Fibroblast of gingiva (primary cell): ENCODE measurements at regions not wholly inside any gene's neighbourhood (a gene's known extent, or its start where the extent isn't known, plus 50 kb on each side); places are given as distances from the start of the nearest gene placed in this dataset.
"Not testable (repeated sequence)": the region's sequence is repeated elsewhere in the genome, so short reads cannot be mapped to it uniquely, and the experiment has no call there.

Experiments used
- DNase-seq: peaks from one replicate; pipeline ENCODE4 v3.0.0-alpha.2; 2011; ENCODE audit warnings: low read depth

DNA sequence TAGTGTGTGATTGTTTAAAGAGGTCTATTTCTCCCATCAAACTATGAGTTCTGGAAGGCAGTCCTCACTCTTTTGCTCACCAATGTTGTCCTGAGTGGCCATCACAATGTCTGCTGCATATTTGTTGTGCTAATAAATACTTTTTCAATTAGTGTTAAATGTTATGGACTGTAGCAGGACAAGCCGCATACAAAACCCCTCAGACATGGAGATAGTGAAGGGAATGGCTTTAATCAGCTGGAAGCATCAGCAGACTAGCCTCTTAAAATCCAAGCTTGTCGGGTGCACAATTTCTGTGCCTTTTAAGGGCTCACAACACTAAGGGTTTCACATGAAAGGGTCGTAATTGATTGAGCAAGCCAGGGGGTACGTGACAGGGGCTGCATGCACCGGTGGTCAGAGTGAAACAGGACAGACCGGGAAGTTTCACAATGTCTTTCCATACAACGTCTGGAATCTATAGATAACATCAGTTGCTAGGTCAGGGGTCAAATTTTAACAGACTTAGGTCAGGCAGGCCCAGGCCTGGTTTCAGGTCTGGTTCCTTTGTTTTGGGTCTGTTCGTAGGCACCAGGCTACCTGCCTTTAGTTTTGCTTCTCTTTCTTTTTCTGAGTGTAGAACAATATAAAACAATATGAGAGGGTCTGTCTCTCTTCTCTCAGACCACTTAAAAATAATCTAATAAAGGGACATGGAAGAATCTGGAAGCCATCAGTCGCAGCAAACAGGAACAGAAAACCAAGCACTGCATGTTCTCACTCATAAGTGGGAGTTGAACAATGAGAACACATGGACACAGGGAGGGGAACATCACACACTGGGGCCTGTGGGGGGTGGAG, 327.6 kb upstream of the HTR1E start:
- no peak for DNase-seq

DNA sequence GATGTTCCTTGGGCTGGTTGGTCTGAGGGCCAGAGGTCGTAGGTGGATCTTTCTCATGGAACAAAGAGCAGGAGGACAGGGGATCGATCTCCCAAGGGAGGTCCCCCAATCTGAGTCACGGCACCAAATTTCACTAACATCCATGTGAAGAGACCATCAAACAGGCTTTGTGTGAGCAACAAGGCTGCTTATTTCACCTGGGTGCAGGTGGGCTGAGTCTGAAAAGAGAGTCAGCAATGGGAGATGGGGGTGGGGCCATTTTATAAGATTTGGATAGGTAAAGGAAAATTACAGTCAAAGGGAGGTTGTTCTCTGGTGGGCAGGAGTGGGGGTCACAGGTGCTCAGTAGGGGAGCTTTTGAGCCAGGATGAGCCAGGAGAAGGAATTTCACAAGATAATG, 334.0 kb upstream of the HTR1E start:
- DNase-seq = not testable (repeated sequence)

DNA sequence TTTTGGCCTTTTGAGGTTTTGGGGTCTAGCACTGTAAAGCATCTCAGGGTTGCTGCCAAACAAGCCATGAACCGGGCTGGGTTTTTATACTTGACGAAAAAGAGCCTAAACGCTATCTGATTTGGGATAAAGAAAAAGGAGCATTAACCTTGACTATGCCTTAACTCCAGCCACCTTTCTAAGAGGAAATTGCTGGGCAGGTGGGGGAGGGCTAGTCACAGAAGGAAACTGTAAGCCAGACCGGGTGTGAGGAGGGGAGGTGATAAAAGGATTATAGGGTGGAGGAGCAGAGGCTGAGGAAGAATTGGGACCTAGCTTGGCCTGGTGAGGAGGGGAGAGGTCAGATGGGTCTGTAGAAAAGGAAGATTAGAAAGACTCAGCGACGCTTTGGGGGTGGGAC, 335.2 kb upstream of the HTR1E start:
- DNase-seq = not testable (repeated sequence)

DNA sequence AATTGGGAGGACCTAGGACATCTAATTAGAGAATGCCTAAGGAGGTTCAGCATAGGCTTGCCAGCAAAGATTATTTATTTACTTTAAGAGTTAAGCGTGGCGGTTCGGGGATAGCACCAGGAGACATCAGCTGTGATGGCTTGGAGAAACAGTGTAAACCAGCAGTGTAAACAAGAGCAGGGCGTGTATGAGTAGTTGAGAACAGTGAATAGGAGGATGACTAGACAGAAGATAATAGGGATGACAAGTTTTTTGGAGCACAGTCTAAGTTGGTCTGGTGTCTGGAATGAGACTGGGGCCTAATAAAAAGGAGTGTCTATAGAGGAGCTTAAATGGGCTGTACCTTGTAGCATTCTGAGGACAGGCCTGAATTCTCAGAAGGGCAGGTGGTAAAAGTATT, 338.4 kb upstream of the HTR1E start:
- DNase-seq = not testable (repeated sequence)

DNA sequence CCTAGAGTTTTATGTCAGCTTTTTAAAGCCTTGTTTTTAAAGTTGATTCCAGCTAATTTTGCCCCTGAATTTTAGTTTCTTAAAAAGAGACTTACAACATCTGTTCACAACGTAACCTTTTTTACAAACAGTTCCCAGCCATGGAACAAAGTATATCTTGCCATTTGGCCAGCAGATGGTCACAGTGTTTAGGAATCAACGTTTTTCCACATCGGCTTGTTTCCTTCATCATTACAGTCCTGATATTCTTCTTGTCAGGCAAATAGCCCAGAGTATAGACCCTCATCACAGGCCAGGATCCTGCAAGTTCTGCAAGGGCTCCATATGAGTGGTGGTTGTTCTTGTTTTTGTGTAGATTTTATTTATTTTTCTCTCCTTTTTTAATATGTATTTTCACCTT, 341.7 kb upstream of the HTR1E start:
- no peak for DNase-seq

DNA sequence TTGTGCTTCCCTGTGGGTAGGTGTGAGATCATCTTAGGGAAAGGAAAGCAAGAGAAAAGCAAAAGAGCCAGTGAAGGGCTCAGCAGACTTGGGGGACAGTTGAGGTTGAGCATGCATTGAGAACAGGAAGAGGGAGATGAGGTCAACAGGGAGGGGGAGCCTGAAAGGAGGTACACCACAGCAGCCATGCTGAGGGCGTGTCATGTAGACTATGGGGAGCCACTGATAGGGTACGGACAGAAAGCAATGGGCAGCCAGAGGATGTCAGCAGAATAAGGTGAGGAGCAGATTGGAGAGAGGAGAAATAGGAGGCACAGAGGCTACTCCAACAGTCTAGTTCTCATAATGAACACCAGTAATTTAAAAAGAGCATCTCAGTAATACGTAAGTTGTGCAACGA, 351.1 kb upstream of the HTR1E start:
- no peak for DNase-seq

DNA sequence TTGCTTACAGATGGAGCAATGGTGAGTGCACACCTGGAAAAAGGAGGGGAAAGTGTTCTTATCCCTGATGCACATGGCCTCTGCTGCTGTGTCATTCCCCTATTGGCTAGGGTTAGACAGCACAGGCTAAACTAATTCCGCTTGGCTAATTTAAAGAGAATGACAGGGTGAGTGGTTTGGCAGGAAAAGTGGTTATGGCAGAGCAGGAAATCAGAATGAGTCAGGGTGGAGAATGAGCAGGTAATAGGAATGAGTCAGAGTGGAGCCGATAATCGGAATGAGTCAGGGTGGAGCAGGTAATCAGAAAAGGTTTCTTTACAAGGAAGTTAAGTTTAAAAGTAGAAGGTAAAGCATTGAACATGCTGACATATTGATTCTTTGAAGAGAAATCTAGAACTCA, 355.5 kb upstream of the HTR1E start:
- DNase-seq = no peak

DNA sequence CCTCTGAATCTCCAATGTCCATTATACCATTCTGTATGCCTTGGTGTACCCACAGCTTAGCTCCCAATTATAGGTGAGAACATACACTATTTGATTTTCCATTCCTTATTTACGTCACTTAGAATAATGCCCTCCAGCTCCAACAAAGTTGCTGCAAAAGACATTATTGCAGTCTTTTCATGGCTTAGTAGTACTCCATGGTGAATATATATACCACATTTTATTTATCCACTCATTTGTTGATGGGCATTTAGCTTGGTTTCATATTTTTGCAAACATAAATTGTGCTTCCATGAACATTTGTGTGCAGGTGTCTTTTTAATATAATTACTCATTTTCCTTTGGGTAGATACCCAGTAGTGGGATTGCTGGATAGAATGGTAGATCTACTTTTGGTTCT, 374.1 kb upstream of the HTR1E start:
- no peak for DNase-seq

DNA sequence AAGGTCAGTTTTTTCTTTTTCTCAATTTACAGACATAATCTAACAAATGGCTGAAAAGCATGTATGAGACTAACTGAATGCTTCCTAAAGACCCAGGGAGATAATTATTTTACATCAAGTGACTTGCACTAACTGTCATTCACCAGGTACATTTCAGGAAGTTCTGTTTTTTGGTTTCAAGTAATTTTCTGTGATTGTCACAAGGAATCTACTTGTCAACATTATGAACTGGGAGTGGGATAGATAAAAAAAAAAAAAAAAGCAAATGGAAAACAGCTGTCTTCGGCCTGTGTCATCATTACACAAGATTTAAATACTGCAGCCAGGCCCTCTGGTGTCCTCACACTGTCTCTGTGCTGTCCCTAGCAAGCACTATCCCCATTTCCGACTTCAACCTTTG, 379.0 kb upstream of the HTR1E start:
- no peak for DNase-seq

DNA sequence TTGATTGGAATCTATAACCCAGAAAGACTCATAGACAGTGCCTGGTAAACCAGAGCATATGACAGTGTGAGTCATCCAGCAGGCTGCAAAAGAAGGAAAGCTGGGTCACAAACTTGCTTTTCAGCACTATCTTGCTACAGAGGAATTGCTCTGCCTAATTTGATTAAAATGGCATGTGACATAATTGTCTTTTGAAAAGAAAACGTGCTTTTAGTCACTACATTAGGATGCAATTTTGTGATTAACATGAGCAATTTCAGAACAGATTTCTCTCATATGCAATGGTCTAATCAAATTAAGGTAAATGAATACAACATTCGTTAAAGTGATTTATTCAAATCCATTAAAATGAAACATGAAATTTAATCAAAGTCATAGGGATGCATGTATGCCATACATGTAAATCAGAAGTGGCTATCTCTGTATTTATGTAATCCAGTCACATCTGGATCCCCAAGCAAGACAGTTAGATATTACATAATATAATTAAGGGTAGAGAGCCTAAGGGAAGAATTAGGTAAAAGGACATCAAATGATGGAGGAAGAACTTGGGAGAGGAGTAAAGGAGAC, 400.0 kb upstream of the HTR1E start:
- DNase-seq = no peak

DNA sequence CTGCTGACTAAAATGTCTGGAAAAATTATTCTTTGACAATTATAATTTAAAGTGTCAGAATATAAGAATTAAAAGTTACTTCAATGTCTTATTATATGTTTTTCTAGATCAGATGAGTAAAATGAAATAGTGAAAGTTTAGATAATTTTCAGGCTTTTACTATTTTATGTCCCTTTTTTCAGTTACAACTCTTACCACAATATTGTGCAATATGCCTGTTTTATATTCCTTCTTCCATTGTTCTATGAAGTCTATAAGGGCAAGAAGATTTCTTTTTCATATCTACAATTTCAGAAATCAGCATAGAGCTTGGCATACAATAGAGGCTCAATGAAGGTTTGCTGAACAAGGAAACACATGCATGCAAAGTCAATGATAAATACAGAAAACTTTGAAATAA, 401.2 kb upstream of the HTR1E start:
- DNase-seq = no peak

DNA sequence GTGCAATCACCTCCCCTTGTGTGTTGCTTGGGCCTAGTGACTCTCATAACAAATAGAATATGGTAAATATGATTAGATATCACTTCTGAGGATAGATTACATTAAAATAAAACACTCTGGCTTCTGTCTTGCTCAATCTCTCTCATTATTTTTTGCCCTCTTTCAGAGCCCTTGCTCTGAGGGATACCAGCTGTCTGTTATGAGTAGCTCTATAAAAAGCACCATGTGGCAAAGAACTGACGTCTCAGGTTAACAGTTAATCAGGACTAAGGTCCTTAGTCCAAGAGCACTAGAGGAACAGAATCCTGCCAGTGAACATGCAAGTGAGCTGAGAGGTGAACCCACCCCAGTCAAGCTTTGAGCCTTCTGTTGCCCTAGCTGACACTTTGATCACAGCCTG, 402.2 kb upstream of the HTR1E start:
- no peak for DNase-seq

DNA sequence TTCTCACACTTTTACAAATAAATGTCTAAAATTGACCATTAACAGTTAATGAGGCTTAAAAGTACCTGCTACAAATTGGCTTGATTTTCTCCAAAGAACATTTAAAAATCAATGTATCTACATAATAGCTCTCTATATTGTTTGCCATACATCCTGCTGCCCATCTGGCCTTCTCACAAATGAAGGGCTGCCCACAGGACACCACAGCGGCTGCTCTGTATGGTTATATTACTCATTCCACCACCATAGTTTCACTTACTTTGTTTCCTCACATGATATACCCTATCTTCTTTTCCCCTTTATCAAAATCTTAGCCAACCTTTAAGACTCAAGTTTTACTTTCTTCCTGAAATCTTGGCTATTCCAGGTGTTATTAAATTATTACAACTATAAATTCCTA, 407.7 kb upstream of the HTR1E start:
- DNase-seq = no peak

DNA sequence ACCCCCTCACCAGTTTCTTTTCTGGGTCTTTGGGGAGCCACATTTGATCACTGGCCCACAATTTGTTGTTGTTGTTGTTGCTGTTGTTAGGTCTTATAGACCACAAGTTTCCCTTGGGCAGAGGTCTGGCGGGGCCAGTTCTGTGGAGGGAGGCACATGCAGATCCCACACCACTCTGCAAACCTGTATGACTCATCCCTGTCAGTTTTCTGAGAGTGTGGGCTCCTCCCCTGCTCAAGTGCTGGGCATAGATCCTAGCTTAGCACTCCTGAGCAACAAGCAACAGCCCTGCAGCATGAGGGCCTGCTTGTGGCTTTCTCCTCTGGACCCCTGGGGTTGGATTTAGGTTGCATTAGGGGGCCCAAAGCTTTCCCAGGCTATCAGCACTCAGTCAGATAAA, 411.1 kb upstream of the HTR1E start:
- no peak for DNase-seq

DNA sequence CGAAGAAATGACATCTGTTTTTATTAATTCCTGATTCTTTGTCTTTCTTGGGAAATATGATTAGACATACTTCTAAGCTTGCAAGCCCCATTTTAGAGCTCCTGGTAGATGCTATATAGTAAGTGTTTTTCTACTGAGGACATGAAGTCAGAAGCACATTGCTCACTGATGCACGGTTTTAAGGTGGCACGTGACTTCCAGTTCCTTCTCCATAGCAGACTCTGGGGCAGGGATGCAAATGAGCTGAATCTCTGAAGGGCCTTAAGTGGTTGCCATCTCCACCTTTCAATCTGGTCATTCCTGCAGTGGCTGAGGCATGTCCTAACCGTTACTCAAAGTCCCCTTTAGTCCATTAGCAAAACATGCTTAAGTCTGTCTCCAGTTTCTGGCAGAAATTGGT, 421.2 kb upstream of the HTR1E start:
- no peak for DNase-seq

DNA sequence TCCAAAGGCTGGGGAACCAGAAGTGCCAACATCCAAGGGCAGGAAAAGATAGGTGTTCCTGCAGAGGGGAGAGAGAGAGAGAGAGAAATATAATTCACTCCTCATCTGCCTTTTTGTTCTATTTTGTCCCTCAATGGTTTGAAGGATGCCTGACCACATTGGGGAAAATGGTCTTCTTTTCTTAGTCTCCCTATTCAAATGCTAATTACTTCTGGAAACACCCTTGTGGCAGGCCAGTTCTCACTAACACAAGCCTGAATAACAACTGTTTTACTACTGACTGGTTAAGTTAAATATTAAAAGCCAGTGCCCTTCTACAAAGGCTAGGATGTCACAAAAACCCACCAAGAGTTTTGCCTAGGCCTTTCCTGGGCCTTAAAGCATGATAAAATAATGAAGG, 425.4 kb upstream of the HTR1E start:
- no peak for DNase-seq

DNA sequence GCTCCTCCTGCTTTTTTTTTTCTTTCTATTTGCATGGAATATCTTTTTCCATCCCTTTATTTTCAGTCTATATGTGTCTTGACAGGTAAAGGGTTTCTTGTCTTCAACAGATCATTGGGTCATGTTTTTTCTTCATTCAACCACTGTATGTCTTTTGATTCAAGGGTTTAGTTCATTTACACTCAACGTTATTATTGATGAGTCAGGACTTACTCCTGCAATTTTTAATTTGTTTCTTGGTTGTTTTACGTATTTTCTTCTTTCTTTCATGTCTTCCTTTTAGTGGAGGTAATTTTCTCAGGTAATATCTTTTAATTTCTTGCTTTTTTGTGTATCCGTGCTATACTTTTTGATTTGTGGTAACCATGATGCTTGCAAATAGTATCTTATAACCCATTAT, 429.1 kb upstream of the HTR1E start:
- no peak for DNase-seq

DNA sequence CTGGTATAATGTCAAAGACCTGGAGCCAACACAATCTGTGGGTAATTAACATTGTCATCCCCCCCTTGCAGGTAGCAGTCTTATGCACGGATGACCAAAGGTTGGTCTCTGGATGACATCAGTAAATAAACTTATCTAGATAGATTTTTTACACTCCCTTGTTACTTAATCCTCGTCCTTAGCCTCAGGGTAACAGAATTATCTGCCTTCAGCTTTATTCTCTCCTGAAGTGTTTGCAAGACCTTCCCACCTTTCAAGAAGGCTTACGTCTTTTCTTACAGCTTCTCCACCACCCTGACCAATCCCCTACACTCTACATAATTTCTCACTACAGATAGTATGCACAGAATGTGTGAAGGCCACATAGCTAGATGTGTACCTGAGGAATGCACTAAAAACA, 434.8 kb upstream of the HTR1E start:
- DNase-seq = no peak

DNA sequence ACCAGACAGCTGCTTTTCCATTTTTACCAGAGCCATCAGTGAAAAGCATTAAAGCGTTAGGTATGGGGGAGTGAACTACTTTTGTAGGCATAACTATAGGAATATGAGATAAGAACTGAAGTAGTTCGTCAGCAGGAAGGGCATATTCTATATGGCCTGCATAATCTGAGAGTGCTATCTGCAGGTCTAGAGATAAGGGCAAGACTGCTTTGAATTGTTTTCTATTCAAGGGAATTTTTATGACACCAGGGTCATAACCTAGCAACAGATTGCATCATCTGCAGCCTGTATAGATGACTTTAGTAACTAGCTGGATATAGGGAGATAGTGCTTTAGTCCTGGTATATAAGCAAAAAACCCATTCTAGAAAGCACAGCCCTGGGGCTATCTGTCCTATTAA, 437.3 kb upstream of the HTR1E start:
- no peak for DNase-seq

DNA sequence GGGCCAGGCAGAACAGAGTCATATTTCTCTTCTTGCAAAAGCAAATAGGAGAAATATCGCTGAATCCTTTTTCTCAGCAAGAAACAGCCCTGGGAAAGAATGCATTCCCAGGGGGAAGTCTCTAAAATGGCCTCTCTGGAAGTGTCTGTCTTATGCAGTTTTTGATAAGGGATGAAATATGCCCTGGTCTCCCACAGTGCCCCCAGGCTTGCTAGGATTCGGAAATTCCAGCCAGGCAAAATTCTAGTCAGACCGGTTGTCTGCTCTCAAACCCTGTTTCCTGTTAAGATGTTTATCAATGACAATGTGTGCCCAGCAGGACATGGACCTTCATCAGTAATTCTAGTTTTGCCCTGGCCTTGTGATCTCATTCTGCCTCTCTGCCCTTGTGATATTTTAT, 448.3 kb upstream of the HTR1E start:
- DNase-seq = not testable (repeated sequence)

DNA sequence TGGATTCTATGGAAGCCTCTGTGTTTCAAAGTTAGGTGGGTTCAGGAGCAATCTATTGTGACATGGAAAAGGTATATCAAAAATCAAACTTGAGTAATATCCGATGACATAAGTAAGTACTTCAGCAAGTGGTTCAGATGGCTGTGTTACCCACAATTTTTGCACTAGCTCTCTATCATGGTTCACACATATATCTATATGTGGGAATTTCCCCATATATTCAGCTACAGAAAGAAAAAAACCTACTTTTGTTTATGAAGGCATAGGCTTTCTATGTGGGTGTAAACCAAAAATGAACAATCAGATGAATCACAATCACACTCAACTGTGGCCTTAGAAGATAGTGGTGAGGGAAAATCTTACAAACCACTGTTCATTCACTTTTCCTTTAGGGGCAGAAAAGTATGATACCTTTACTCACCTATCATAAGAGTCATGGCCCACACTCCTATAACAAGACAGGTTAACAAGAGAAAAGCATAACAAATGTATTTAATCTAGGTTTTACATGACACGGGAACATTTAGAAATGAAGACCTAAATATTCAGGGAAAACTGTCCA, 449.6 kb upstream of the HTR1E start:
- DNase-seq = no peak

DNA sequence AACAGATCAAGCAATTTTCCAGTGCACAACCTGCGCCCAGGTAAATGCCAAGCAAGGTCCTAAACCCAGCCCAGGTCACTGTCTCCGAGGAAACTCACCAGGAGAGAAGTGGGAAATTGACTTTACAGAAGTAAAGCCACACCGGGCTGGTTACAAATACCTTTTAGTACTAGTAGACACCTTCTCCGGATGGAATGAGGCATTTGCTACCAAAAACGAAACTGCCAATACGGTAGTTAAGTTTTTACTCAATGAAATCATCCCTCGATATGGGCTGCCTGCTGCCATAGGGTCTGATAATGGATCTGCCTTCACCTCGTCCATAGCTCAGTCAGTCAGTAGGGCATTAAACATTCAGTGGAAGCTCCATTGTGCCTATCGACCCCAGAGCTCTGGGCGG, 459.0 kb upstream of the HTR1E start:
- not testable (repeated sequence) for DNase-seq

DNA sequence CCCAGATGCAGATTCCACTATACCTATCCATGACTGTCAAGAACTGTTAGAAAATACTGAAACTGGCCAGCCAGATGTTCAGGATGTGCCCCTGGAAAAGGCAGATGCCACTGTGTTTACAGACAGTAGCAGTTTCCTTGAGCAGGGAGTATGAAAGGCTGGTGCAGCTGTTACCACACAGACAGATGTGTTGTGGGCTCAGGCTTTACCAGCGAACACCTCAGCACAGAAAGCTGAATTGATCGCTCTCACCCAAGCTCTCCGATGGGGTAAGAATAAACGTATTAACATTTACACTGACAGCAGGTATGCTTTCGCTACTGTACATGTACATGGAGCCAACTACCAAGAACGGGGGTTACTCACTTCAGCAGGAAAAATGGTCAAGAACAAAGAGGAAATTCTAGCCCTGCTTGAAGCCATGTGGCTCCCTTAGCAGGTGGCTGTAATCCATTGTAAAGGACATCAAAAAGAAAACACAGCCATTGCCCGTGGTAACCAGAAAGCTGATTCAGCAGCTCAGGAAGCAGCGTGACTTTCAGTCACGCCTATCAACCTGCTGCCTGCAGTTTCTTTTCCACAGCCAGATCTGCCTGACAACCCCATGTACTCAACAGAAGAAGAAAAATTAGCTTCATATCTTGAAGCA, 459.7 kb upstream of the HTR1E start:
- no peak for DNase-seq
